BJ (cell line): ENCODE measurements at regions not wholly inside any gene's neighbourhood (a gene's known extent, or its start where the extent isn't known, plus 50 kb on each side); places are given as distances from the start of the nearest gene placed in this dataset.

ENCODE experiments used
- CTCF ChIA-PET: fragments of 350-600 bp; formaldehyde crosslinking; extraction: SDS; loops from one replicate; lab custom pipeline; 2021; ENCODE audit warnings: antibody characterized with exemption, inconsistent platforms; lab: Yijun Ruan, JAX
- POLR2A ChIA-PET: fragments of 300-600 bp; sonication (Branson Sonifier 250); formaldehyde crosslinking; extraction: SDS; loops from one replicate; lab custom pipeline; 2021; ENCODE audit warnings: antibody characterized with exemption; lab: Charles Lee
- DNase-seq: peaks from one replicate; pipeline ENCODE4 v3.0.0-alpha.2; 2011; ENCODE audit warnings: low read depth
- H3K27me3 ChIP-seq: 2 replicates; pipeline ENCODE4 v1.6.0; 2011; ENCODE audit warnings: low read length; ENCODE audit not compliant: control insufficient read depth, insufficient read depth
- H3K36me3 ChIP-seq: 2 replicates; pipeline ENCODE4 v1.5.1; 2011; ENCODE audit warnings: low read length; ENCODE audit not compliant: control insufficient read depth, insufficient read depth
- H3K4me3 ChIP-seq: 2 replicates; pipeline ENCODE4 v1.5.1; 2011; ENCODE audit warnings: low read depth, mild to moderate bottlenecking, control low read depth, low read length
- CTCF ChIP-seq: IDR thresholded peaks from 2 replicates; pipeline ENCODE4 v1.5.1; 2011; ENCODE audit warnings: low read depth, mild to moderate bottlenecking, control low read depth, inconsistent platforms, low read length, moderate library complexity; ENCODE audit not compliant: insufficient read depth

- no peak overlapping the region for H3K4me3 ChIP-seq
- no peak for TF ChIP-seq CTCF
- no peak for DNase-seq
- ChIA-PET CTCF (interaction anchor here (1.1 kb wide), 1 partner anchor 12 kb away, joined by 3 read pairs; no protein-coding TSS in a partner anchor), POLR2A (no interaction called here)
- H3K36me3 ChIP-seq = no peaks in the 10 kb centered on the region
- no peaks in the 10 kb centered on the region for H3K27me3 ChIP-seq
Observed at GRCh38 chr5:8363138-8363537, 494.2 kb downstream of the MTRR start.

DNA sequence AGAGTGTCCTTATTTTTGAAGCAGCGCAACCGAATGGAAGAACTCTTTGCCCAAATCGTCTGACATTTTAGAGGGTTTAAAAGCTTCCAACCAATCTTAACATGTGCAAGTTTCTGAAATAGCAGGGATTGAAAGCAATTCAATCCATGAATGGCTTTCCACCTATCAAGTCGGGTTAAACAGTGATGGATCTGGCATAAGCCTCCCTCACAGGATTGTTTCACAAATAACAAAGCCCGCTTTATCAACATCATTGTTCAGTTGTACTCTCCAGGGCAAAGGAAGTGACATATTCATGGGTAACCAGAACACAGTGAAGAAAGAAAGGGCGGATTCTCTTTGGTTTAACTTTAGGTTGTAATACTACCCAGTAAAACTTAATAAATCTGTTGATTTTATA, 497.3 kb downstream of the MTRR start:
- no peak overlapping the region for H3K4me3 ChIP-seq
- H3K27me3 ChIP-seq = no peaks in the 10 kb centered on the region
- CTCF ChIA-PET = no interaction called here
- no peak for DNase-seq
- no peak for TF ChIP-seq CTCF
- H3K36me3 ChIP-seq = no peaks in the 10 kb centered on the region
- POLR2A ChIA-PET = no interaction called here

- H3K4me3 ChIP-seq = no peak overlapping the region
- H3K36me3 ChIP-seq = no peaks in the 10 kb centered on the region
- TF ChIP-seq CTCF = no peak
- POLR2A ChIA-PET = no interaction called here
- CTCF ChIA-PET = no interaction called here
- no peak for DNase-seq
- no peaks in the 10 kb centered on the region for H3K27me3 ChIP-seq
Observed at GRCh38 chr5:8376478-8376877, 507.5 kb downstream of the MTRR start.

- no peak for TF ChIP-seq CTCF
Observed at GRCh38 chr5:8381972-8382371, 513.0 kb downstream of the MTRR start.

DNA sequence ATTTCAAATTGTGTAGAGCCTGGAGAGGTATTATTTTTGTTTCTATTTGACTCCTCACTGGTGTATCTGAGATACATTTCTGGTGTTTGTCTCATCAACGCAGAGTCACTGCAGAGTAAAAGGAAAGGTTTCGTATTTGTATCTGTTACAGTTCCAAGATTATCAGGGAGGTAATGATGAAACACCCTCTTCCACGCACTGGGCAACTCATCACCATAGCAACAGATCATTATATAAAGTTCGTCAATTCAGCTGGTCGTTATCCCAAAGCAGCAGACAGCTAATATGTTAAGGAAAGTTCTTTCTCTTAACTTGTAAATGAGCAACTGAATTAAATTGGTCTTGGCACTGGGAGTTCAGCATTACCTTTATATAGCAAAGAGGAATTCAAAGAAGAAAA, 513.5 kb downstream of the MTRR start:
- TF ChIP-seq CTCF = no peak

More at GRCh38 chr5:8381972-8382371, 513.0 kb downstream of the MTRR start:
- Histone ChIP-seq H3K4me3 (no peak overlapping the region), H3K36me3 (no peaks in the 10 kb centered on the region), H3K27me3 (no peaks in the 10 kb centered on the region)
- no peak for DNase-seq
- ChIA-PET CTCF (no interaction called here), POLR2A (no interaction called here)

More for the DNA sequence above, 513.5 kb downstream of the MTRR start:
- ChIA-PET POLR2A (no interaction called here), CTCF (no interaction called here)
- Histone ChIP-seq H3K36me3 (no peaks in the 10 kb centered on the region), H3K27me3 (no peaks in the 10 kb centered on the region), H3K4me3 (no peak overlapping the region)
- no peak for DNase-seq
